ENCODE measurements at regions not wholly inside any gene's neighbourhood (a gene's known extent, or its start where the extent isn't known, plus 50 kb on each side); places are given as distances from the start of the nearest gene placed in this dataset.

GRCh38 chr12:85641796-85642195, 194.4 kb downstream of the RASSF9 start:
- H3K9me3 ChIP-seq = no peaks in the 10 kb centered on the region
- no peak for ATAC-seq
- DNase-seq = no peak
- no peaks in the 10 kb centered on the region for H3K27me3 ChIP-seq
- intact Hi-C loops (cut with DNase I) = no loop called here
- H3K27ac ChIP-seq = no peak overlapping the region
- no peaks in the 10 kb centered on the region for H3K4me1 ChIP-seq
- TF ChIP-seq POLR2A (IDR thresholded peaks at IDR 0.05) = no peak
- no peak for TF ChIP-seq CTCF (IDR thresholded peaks at IDR 0.05)
- 66 to 78% (median 72%) methylated on average over 2 of the region's 2 CpGs for WGBS, 4 donors
- H3K4me3 ChIP-seq = no peak overlapping the region
- H3K36me3 ChIP-seq = no peaks in the 10 kb centered on the region

GRCh38 chr12:85642288-85642687, 193.9 kb downstream of the RASSF9 start:
- Histone ChIP-seq H3K4me1 (no peaks in the 10 kb centered on the region), H3K9me3 (no peaks in the 10 kb centered on the region), H3K27ac (no peak overlapping the region), H3K27me3 (no peaks in the 10 kb centered on the region), H3K36me3 (no peaks in the 10 kb centered on the region), H3K4me3 (no peak overlapping the region)
- no peak for TF ChIP-seq POLR2A (IDR thresholded peaks at IDR 0.05)
- no peak for TF ChIP-seq CTCF (IDR thresholded peaks at IDR 0.05)
- intact Hi-C loops (cut with DNase I) = no loop called here
- no peak for DNase-seq
- 89 to 92% (median 91%) methylated on average over 2 of the region's 2 CpGs for WGBS, 4 donors
- ATAC-seq = no peak

- intact Hi-C loops (cut with DNase I) = no loop called here
- WGBS, 4 donors = 71 to 81% (median 79%) methylated on average over 5 of the region's 5 CpGs
- Histone ChIP-seq H3K9me3 (no peaks in the 10 kb centered on the region), H3K4me3 (no peak overlapping the region), H3K27me3 (no peaks in the 10 kb centered on the region), H3K36me3 (no peaks in the 10 kb centered on the region), H3K27ac (no peak overlapping the region), H3K4me1 (no peaks in the 10 kb centered on the region)
- DNase-seq = no peak
- ATAC-seq = no peak
- TF ChIP-seq CTCF (IDR thresholded peaks at IDR 0.05) (no peak), POLR2A (IDR thresholded peaks at IDR 0.05) (no peak)
Observed at GRCh38 chr12:85642808-85643207, 193.4 kb downstream of the RASSF9 start.

GRCh38 chr12:85644508-85644907, 191.7 kb downstream of the RASSF9 start:
- intact Hi-C loops (cut with DNase I) = no loop called here
- Histone ChIP-seq H3K4me1 (no peaks in the 10 kb centered on the region), H3K27me3 (no peaks in the 10 kb centered on the region), H3K36me3 (no peaks in the 10 kb centered on the region), H3K4me3 (no peak overlapping the region), H3K9me3 (no peaks in the 10 kb centered on the region), H3K27ac (no peak overlapping the region)
- DNase-seq = no peak
- TF ChIP-seq CTCF (IDR thresholded peaks at IDR 0.05) = no peak
- no peak for TF ChIP-seq POLR2A (IDR thresholded peaks at IDR 0.05)
- no peak for ATAC-seq
- 70 to 74% (median 72%) methylated on average over 3 of the region's 3 CpGs for WGBS, 4 donors
